ENCODE measurements at regions not wholly inside any gene's neighbourhood (a gene's known extent, or its start where the extent isn't known, plus 50 kb on each side); places are given as distances from the start of the nearest gene placed in this dataset.

GRCh38 chr10:130932326-130933007 is 379.1 kb downstream of the TCERG1L start:
- Histone ChIP-seq H3K36me3 (no peaks in the 10 kb centered on the region), H3K4me3 (no peak overlapping the region), H3K4me1 (no peaks in the 10 kb centered on the region), H3K27ac (no peak overlapping the region), H3K27me3 (peaks cover 0 to 54% of the 10 kb centered on the region in 2 donors), H3K9me3 (no peaks in the 10 kb centered on the region)
- intact Hi-C loops (cut with DNase I; ENCODE audit: low total_unique reads), result no loop called here
- DNase-seq (ENCODE audit: low spot score in 2 of 2), result no peak
- TF ChIP-seq POLR2AphosphoS5 (IDR thresholded peaks at IDR 0.05), result no peak
- no peak for TF ChIP-seq POLR2A (IDR thresholded peaks at IDR 0.05)
- TF ChIP-seq CTCF (IDR thresholded peaks at IDR 0.05), result no peak

- H3K27me3 ChIP-seq, result peaks cover 0 to 57% of the 10 kb centered on the region in 2 donors
- TF ChIP-seq POLR2AphosphoS5 (IDR thresholded peaks at IDR 0.05) (no peak), CTCF (IDR thresholded peaks at IDR 0.05) (no peak), POLR2A (IDR thresholded peaks at IDR 0.05) (no peak)
- no peaks in the 10 kb centered on the region for H3K4me1 ChIP-seq
- no peaks in the 10 kb centered on the region for H3K9me3 ChIP-seq
- H3K36me3 ChIP-seq, result no peaks in the 10 kb centered on the region
- no peak overlapping the region for H3K4me3 ChIP-seq
- no peak overlapping the region for H3K27ac ChIP-seq
- intact Hi-C loops (cut with DNase I; ENCODE audit: low total_unique reads), result no loop called here
- no peak for DNase-seq (ENCODE audit: low spot score in 2 of 2)
Observed at GRCh38 chr10:130933008-130933390, 378.5 kb downstream of the TCERG1L start.

GRCh38 chr10:130934293-130935127 is 377.0 kb downstream of the TCERG1L start:
- no peaks in the 10 kb centered on the region for H3K36me3 ChIP-seq
- no peak for TF ChIP-seq CTCF (IDR thresholded peaks at IDR 0.05)
- intact Hi-C loops (cut with DNase I; ENCODE audit: low total_unique reads), result no loop called here
- no peaks in the 10 kb centered on the region for H3K4me1 ChIP-seq
- no peak for DNase-seq (ENCODE audit: low spot score in 2 of 2)
- no peaks in the 10 kb centered on the region for H3K9me3 ChIP-seq
- peaks cover 0 to 44% of the 10 kb centered on the region in 2 donors for H3K27me3 ChIP-seq
- H3K27ac ChIP-seq, result no peak overlapping the region
- H3K4me3 ChIP-seq, result no peak overlapping the region

- no peak for TF ChIP-seq CTCF (IDR thresholded peaks at IDR 0.05)
- no peak for TF ChIP-seq POLR2AphosphoS5 (IDR thresholded peaks at IDR 0.05)
- no peak for TF ChIP-seq POLR2A (IDR thresholded peaks at IDR 0.05)
- H3K4me1 ChIP-seq, result no peaks in the 10 kb centered on the region
- DNase-seq (ENCODE audit: low spot score in 2 of 2), result no peak
- H3K9me3 ChIP-seq, result no peaks in the 10 kb centered on the region
- no peaks in the 10 kb centered on the region for H3K36me3 ChIP-seq
- intact Hi-C loops (cut with DNase I; ENCODE audit: low total_unique reads), result no loop called here
- H3K27ac ChIP-seq, result no peak overlapping the region
- no peak overlapping the region for H3K4me3 ChIP-seq
- H3K27me3 ChIP-seq, result peaks cover 0 to 38% of the 10 kb centered on the region in 2 donors
Observed at GRCh38 chr10:130935128-130935439, 376.4 kb downstream of the TCERG1L start.

GRCh38 chr10:130935897-130936550 is 375.5 kb downstream of the TCERG1L start:
- Histone ChIP-seq H3K4me1 (no peaks in the 10 kb centered on the region), H3K4me3 (no peak overlapping the region), H3K36me3 (no peaks in the 10 kb centered on the region), H3K9me3 (no peaks in the 10 kb centered on the region), H3K27ac (no peak overlapping the region), H3K27me3 (peaks cover 0 to 33% of the 10 kb centered on the region in 2 donors)
- intact Hi-C loops (cut with DNase I; ENCODE audit: low total_unique reads), result no loop called here
- no peak for DNase-seq (ENCODE audit: low spot score in 2 of 2)
- TF ChIP-seq POLR2A (IDR thresholded peaks at IDR 0.05) (no peak), CTCF (IDR thresholded peaks at IDR 0.05) (no peak), POLR2AphosphoS5 (IDR thresholded peaks at IDR 0.05) (no peak)
